GM19025 (cell line): ENCODE measurements at regions not wholly inside any gene's neighbourhood (a gene's known extent, or its start where the extent isn't known, plus 50 kb on each side); places are given as distances from the start of the nearest gene placed in this dataset.

Experiments used
- ATAC-seq: cut with Tn5 transposase; IDR thresholded peaks from one replicate; pipeline ENCODE4 v1.9.1; 2021; ENCODE audit warnings: mild to moderate bottlenecking, low read depth, moderate library complexity; ENCODE audit not compliant: unreplicated experiment

DNA sequence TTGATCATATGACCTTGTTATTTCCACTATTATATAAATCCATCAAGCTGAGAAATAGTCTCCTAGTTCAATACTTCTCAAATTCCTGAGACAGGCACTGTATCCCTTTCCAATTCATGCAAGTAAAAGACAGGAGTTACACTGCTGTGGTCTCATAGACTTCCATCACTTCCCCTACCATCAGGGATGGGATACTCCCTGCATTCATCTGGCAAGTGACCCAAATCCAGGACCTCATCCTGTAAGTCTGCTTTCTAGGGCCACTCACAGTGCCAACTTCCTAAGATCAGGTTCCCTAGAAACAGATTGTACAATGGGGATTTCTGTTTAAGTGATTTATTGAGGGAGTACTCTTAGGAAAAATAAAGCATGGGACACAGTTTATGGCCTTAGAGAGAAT is 424.0 kb upstream of the CDH7 start:
- no peak for ATAC-seq

DNA sequence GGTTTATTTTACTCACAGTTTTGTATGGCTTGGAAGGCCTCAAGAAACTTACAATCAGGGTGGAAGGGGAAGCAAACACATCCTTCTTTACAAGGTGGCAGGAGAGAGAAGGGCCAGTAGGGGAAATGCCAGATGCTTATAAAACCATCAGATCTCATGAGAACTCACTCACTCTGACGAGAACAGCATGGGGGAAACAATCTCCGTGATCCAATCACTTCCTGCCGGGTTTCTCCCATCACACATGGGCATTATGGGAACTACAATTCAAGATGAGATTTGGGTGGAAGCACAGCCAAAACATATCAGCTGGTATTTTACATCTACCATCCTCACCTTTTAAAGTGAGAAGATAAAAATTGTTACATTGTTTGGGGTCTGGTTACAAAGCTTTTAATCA is 427.9 kb upstream of the CDH7 start:
- no peak for ATAC-seq

DNA sequence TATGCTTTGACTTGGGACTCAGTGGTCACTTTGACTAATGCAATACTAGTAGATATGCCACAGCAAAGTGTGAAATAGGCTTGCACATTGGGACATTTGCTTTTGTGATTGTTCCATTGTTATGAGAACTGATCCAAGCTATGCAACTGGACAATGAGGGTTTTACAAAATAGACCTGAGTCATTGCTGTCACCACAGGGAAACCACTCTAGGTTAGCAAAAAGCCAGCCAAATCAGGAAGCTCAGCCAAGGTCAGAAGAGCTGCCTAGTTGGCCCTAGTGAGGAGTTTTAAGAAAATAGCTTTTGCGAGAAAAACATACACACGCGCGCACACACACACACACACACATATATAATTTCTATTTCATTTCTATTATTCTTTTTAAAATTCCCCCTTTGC is 452.4 kb upstream of the CDH7 start:
- no peak for ATAC-seq

DNA sequence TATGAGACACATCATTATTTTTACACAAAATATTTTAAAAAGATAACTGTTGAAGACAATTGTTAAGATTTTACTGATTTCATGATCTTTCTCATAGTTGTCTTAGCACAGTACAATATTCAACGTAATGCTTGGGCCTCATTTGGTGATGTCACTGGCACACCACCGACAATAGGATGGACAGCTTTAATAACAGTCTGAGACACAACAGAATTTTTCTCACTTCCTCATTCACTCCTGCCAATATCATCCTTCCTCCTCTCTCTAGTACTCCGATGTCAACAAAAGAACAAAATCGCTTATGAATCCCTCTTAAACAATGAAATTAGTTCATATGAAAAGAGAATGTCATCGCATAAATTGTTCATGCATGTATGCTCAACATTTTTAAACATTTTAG is 461.9 kb upstream of the CDH7 start:
- ATAC-seq: no peak

DNA sequence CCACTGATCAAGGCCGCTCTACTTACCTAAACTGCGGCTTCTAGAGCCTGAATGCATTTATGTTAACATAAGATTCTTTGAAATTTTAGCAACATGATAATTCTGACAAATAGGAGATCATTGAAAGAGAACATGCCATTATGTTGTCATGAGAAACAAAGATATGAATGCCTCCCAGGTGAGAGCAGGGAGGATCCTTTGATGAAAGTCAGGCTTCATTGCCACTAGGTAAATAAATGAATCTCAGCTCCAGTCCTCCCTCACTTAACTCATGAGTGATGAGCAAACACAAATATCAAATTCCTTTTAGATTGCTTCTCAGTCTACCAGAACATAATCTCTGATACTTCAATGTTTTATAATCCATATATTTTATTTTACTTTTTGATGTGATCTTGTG is 463.2 kb upstream of the CDH7 start:
- no peak for ATAC-seq

DNA sequence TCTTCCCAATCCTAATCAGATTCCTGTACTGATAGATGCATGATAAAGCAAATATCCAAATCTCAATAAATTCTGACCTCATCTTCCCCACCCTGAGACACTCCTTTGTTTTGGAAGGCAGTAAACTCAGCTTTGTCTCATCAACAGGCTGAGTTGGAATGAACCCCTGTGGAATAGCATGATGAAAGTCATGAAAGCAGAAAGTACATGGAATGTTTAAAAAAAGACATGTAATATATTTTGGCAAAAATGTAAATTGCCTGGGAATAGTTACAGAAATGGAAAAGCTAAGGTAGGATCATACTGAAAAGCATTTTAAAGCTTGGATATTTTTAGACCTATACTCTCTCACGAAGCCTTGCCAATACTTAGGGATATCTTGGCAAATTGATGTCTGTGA is 468.7 kb upstream of the CDH7 start:
- no peak for ATAC-seq

DNA sequence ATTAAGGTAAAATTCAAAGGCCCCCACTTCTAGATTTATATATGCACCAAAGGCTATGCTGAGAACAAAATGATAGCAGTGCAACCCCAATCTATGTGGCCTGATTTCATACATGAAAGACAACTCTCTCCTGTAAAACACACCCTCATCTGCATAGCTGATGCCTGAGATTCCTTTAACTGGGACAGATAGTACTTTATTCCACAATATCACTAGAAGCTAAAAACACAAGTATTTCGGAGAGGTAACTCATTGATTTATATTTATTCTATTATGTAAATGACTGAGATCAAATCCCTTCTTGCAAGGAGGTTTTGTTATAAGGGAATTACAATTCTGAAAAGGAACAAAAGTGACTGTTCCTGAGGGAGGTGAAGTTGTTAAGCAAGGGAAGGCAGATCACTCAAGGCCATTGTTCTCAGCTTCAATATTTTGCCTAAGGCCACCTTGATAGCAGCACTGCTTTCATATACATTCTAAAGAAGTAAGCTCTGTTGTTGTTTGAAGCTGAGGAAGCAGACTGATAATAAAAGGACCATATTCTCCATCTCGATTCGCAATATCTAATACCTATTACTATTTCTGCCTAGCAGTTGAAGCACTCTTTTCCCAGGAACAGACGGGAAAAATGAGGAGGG is 471.0 kb upstream of the CDH7 start:
- ATAC-seq: no peak

DNA sequence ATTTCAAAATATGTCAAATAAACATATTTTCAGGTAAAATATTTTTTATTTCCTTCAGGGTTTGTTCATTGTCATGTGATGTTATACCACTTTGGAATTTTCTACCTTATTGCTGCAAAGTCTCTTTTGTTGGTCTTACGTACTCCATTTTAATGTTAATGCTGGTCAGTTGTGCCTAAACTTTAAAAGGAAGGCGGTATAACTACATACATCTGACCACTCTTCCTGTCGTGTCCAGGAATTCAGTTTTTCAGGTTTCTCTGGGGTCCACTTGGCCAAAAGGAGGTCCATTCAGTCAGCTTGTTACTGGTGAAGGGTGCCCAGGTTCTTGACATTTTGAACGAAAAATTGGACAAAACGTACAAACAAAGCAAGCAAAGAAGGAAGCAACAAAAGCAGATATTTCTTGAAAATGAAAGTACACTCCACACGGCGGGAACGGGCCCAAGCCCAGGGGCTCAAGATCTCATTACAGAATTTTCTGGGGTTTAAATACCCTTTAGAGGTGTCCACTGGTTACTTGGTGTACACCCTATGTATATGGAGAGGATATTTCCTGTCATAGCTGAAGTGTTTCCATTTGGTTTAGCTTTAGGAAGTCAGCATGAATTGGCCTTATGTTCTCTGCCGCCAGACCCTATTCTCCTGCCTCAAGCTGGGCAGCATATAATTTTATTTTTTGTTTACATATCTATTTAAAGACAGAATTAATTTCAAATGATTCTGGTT is 471.7 kb upstream of the CDH7 start:
- no peak for ATAC-seq

DNA sequence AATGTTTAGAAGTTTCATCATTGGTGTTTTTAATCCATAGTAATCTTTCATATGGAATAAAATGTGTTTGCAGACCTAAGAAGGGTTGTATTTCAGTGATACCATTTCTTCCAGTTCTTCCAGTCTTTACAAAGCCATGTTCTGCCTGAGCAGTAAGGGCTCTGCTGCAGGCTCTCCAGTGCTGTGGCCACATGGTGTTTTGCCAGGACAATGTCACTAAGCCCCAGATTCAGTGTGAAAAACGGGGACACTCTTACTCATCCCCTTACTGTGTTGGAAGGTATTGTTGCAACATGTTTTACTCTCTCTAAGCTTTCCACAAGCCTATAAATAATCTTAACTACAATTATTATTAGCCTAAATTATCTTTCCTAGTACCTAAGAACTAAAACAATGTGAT is 481.4 kb upstream of the CDH7 start:
- no peak for ATAC-seq

DNA sequence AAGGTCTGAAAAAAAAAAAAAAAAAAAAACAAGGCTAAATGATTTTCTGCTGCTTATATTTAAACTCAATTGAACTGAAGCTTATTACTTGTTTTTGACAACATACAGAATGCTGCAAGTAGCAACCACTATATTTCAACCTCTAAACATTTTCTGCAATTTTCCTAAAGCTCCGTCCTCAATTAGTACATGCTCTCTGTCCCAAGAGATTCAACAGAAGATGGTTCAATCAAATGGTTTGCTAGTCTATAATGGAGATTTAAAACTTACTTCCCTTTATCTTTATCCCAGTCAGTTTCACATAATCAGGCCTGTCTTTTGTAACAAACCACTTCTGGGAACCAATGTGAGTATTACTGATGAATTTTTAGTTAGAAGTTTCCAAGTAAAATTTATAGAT is 485.1 kb upstream of the CDH7 start:
- ATAC-seq: no peak

DNA sequence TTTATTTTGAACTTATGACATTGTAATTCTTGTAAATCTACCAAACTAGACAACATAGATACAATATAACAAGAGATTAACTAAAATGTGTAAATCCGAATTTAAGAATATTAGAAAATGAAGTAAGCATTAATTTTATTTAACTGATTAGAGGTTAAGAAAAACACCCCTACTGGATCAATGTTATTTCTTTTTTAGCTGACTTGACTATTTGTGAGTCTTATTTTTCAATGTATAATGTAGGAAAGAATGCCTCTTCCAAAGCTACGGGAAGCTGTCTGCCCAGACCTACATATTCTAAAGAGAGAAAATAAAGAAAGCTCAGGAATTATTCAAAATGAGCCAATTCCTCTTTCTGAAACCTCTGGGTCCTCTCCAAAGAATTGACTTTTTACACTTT is 490.8 kb upstream of the CDH7 start:
- no peak for ATAC-seq

DNA sequence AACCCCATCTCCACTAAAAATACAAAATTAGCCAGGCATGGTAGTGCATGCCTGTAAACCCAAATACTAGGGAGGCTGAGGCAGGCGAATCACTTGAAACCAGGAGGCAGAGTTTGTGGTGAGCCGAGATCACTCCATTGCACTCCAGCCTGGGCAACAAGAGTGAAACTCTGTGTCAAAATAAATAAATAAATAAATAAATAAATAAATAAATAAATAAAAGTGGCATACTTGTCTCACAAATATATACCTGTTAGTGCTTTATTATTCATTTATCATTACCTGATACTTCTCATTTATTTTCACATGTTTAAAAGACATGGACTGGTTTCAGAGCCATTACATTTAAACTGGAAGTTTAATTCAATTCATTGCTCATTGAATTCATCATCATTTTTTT is 491.4 kb upstream of the CDH7 start:
- no peak for ATAC-seq

DNA sequence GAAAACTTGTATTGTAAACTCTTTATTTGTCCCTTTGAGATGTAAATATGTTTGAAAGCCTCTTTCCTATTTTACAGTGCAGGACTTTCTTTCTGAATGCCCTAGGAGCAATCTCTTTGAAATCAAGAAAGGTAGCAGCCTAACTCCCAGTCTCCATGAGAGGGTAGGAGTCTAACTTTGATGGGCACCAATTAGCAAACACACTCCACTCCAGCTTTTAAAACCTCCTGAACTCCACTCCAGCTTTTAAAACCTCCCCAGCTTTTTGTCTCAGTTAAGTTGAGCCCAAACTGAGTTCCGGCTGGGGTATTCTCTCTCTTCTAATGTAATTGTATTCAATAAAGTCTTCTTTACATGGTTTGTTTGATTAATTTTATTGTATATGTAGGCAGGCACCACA is 493.7 kb upstream of the CDH7 start:
- no peak for ATAC-seq

DNA sequence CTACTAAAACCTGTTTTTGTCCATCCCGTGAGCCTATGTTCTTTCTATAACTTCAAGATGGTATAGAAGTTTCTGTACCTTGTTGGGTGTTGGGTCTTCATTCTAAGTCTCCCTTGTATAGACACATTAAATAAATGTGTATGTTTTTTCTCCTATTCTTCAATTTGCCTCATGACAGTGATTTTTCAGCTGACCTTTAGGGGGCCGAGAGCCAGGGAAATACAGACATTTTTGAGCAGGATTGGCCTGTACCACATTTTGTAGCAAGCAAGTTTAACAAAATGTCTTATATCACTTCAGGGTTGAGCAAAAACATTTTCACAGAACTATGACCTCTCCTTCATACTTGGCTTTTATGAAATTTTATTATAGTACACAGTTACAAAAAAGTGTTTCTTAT is 495.4 kb upstream of the CDH7 start:
- no peak for ATAC-seq

DNA sequence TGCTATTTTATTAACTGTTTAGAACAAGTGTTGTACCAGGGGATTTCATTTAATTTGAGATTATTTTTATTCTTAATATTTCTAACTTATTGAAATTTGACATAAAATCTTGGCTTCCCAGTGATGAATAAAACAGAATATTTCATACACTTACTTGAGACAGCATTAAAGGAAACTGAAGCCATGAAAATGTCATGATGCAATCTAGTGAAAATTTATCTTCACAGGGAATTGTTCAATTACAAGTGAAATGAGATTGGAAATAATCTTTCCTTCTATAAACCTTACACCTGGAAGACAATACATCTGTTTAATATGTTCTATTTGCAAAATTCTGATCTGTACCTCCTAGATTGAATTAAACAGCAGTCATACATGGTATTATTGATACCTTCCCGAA is 511.0 kb upstream of the CDH7 start:
- no peak for ATAC-seq

DNA sequence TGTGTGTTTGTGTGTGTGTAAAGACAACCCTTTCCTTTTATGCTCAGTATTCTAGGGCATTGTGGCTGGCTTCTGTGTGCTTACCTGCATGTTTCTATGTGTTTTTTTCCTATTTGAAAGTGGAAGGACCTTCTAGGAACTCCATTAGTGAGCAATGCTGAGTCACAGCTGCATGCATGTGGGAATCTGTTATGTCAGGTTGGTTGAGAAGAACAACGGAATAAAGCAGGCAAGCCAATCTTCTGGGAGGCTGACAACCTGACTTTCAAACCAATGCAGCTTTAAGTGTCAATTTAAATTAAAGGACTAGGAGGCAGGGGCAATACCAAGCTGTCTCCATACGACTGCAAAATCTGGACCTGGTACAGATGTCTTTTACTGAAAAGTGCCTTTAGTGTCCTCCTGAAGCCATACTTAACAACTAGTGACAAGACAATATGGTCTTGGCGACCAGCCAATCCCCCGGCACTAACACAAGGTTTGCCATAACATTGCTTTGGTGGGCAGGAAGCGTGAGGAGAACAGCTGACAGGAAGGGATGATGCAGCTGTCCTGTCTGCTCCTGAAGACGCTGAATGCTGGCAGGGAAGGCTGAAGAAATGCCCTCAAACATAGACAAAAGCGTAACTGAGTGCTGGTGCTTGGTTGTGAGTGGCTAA is 514.7 kb upstream of the CDH7 start:
- no peak for ATAC-seq

DNA sequence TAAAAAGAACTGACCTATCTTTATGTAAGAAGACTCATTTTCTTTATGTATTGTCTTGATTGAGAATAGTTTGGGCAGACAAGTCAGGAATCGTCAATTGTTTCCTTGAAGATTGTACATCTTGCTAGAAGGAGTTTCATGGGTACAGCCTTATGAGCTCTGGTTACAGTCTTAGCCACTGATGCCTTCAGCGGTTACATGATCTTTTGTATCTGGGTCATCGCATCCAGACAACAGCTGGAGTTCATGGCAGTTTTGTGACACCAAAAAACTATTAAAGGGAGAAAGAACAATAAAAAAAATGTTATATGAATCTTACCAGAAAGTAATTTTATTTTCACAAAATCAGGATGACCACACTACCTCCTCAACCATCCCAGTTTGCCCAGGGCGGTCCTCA is 520.5 kb upstream of the CDH7 start:
- no peak for ATAC-seq

DNA sequence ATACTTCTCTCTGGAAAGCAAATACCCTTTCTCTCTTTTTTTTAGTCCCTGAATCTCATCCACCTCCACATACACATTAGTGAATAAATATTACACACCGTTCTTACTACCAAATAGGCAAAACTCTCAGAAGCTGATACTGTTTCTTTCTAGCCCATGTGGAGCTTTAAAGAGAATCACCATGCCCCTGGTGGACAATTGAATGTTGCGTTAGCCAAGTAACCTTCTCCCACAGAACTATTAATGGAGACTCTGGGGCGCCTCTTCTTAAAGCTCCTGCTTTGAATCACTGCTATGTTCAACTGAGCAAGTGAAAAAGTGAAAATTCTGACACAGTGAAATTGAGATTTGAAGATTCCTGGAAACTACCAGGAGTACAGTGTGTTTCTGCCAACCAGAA is 522.8 kb upstream of the CDH7 start:
- no peak for ATAC-seq

DNA sequence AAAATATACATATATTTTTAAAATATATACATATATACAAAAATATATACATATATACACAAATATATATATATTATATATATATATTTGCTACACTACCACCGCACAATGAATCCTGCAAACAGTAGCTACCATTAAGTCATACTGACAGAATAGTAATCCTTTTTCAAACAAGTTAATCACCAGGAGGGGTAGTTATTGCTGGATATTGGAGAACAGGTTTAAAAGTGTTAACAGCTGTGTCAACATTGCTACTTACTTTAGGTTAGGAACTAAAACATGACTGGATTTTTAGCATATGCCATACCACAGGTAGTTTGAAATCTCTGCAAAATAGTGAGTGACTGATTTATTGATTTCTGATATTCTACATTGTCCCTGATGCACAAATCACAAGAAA is 529.1 kb upstream of the CDH7 start:
- ATAC-seq: no peak

DNA sequence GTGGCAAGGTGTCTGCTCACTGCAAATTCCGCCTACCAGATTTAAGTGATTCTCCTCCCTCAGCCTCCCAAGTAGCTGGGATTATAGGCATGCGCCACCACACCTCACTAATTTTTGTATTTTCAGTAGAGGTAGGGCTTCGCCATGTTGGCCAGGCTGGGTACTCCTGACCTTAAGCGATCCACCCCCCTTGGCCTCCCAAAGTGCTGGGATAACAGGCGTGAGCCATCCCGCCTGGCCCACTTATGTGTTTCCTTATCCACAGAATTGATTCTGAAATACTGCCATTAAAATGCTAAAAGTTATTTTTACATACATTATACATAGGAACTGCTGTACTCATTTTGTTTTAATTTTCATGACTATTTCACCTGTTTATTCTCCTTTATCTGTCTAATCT is 529.7 kb upstream of the CDH7 start:
- ATAC-seq: no peak

DNA sequence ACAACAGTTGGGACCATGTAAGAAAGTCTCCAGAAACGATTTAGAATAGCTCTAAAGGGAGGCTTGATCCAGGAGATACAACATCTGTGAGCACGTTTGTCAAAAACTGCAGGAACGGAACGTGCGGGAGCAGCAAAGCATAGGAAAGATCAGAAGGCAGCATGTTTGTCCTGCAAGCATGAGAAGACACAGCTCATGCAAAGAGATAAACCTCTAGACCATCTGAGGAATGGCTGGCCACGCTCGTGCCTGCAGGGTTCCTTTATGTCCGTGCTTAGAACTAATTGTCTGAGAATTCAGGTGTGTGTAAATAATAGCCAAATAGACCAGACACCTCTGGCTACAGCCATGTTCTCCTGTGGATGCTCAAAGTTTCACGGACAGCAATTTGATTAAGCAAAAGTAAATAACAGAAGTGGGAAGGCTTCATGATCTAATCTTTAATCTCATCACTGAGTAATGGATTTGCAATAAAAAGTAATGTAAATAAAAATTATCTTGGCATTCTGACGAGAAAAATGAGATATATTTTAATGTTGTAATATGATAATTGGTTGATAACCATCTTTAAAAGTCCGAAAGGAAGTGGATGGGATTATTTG is 534.8 kb upstream of the CDH7 start:
- ATAC-seq: no peak

DNA sequence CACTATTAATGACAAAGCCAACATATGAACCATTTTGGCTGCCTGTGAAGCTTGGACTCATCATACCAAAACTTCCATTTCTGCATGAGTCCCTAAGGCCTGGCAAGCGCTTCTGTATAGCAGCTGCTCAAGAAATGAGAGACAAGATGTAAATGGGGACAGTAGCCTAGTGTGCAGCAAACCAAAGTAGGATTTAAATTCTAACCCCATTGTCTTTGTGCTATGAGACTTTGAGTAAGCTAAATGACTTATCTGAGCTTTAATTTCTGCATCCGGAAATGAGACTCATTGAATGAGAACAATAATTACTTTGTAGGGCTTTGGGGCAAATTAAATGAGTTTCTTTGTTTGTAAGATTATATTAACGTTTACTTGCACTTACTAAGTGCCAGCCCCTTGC is 536.4 kb upstream of the CDH7 start:
- no peak for ATAC-seq
